ENCODE measurements at regions not wholly inside any gene's neighbourhood (a gene's known extent, or its start where the extent isn't known, plus 50 kb on each side); places are given as distances from the start of the nearest gene placed in this dataset.

DNA sequence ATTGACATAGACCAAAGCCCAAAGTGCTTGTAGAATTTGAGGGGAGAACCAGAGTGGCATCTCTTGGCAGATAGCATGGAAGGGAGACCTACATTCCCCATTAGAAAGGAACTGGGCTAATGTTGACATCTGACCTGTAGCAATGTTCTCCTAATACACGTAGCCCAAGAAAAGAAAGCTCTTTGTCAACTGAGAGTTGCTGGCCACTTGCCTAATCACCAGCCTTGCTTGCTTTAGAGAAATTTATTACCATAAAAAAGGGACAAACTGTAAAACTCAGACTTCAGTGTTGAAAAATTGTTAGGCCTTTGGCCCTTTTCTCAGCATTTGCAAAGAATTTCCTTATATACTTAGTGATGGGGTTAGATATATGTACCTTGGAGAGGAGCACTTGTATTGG lies 777.5 kb downstream of the MAFB start:
- no peak for DNase-seq (ENCODE audit: low read depth)

- no peak for DNase-seq (ENCODE audit: low read depth)
These were observed 778.5 kb downstream of the MAFB start for GRCh38 chr20:39910536-39910935.

DNA sequence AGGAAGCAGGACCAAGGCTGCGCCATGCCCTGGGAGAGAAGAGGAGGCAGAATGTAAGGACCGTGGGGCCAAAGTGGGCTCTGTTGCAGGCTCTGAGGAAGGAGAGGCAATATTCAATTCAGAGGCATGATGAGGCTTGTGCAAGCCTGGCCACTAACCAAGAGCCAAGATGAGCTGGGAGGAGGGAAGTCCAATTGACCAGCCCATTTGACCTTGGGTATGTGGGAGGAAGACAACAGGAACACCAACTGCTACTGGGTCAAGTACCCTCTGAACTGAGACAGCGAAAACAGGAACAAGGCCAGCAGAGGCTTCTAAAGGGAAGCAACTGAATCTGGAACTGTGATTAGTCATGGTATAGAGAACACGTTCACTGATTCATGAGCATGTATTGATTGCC lies 779.6 kb downstream of the MAFB start:
- DNase-seq (ENCODE audit: low read depth): no peak

DNA sequence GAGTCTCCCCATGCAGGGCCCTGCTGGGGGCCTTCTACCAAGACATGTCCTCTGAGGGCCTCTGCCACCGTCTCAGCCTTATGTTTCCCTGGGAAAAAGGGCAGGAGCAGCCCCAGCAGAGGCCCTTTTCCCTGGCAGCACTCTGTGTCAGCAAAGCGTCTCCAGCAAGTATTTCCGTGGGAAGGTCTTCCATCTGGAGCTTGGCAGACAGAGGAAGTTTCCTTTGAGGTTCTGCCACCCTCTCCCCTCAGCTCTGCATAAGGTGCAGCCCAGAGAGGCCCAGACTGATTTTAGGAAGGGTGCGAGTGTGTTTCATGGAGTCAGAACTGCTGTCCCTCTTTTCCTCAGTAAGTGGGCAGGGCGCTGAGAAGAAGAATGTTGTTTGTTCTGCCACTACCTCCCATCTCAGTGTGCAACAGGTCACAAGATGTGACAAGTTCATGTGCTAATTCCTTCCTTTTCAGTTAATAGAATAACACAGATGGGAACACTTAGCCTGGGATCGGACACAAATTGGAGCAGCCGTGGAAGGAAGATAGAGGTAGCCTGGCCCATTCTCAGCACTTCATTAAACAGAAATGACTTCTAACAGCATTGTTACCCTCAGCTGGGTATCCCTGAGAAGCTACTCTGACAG lies 784.4 kb downstream of the MAFB start:
- no peak for DNase-seq (ENCODE audit: low read depth)

- DNase-seq (ENCODE audit: low read depth): no peak
These were observed 785.1 kb downstream of the MAFB start for GRCh38 chr20:39903806-39904465.

GRCh38 chr20:39899881-39900280 lies 789.2 kb downstream of the MAFB start:
- DNase-seq (ENCODE audit: low read depth): no peak

- no peak for DNase-seq (ENCODE audit: low read depth)
These were observed 790.6 kb downstream of the MAFB start for GRCh38 chr20:39898467-39898852.

- no peak for DNase-seq (ENCODE audit: low read depth)
These were observed 791.1 kb downstream of the MAFB start for GRCh38 chr20:39897781-39898466.

DNA sequence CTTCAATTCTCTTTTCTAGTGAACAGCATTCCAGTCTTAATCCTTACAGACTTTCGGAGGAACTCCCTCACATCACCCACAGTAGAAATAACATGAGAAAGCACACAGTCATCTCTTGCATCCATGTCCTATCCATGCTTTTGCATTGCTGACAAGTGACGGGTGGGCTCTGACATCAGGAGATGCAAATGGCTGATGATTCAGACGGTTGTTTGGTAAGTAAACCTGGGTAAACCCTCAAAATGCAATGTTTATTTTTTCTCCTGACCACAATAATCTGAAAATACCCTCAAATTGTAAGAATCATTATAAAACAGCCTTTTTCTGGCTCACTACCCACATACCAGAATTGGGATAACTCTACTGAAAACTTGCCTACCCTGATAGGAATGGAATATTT lies 792.0 kb downstream of the MAFB start:
- DNase-seq (ENCODE audit: low read depth): no peak

DNA sequence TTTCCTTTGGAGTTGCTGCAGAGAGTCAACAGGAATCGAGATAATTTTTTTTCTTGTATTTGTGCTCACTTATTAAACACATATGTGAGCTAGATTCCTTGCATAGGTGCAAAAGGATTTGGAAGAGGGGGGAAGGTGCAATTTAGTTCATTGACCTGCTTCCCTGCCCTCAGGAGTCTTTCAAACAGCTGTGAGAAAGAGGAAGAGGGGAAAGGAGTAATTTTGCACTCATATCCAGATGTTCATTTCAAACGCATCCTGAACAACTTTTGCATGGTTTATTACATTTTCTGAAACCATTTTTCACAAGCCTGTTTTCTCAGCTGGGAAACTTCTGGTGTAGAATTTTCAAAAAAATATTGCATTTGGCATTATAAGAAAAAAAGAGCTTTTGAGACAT lies 795.0 kb downstream of the MAFB start:
- DNase-seq (ENCODE audit: low read depth): no peak

GRCh38 chr20:39893003-39893685 lies 795.9 kb downstream of the MAFB start:
- DNase-seq (ENCODE audit: low read depth): no peak

- DNase-seq (ENCODE audit: low read depth): no peak
These were observed 798.3 kb downstream of the MAFB start for GRCh38 chr20:39890697-39891096.

- DNase-seq (ENCODE audit: low read depth): no peak
These were observed 800.7 kb downstream of the MAFB start for GRCh38 chr20:39888310-39888709.

- DNase-seq (ENCODE audit: low read depth): no peak
These were observed 802.3 kb downstream of the MAFB start for GRCh38 chr20:39886650-39887190.

DNA sequence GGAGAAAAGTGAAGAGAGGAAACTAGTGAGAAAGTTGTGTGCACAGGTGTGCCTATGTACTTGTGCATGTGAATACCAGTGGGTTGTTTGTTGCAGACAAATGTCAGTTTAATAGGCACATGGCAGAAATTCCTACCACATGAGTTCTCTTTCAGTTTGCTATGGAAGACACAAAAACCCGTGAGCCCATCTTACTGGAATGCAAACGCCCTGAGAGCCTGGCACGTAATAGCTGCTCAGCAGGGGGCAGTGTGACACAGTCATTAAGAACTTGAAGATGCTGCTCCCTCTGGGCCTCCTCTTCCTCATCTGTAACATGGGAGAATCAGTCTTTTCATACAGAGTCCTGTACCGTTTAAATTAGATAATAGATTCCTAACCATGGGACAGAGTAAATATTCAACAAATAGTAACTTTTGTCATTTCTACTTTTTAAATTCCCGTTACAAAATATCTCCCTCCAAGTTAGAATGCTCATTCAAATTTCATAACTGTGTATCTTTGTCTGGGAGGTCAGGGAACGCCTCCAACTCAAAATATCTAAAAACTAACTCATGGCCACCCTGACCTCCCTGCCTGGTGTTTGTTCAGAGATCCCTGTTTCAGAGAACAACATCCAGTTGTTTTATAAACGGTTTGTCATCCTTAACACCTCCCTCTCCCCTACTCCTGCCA lies 802.9 kb downstream of the MAFB start:
- no peak for DNase-seq (ENCODE audit: low read depth)

GRCh38 chr20:39882806-39883205 lies 806.2 kb downstream of the MAFB start:
- DNase-seq (ENCODE audit: low read depth): no peak

GRCh38 chr20:39880890-39881289 lies 808.1 kb downstream of the MAFB start:
- DNase-seq (ENCODE audit: low read depth): no peak

DNA sequence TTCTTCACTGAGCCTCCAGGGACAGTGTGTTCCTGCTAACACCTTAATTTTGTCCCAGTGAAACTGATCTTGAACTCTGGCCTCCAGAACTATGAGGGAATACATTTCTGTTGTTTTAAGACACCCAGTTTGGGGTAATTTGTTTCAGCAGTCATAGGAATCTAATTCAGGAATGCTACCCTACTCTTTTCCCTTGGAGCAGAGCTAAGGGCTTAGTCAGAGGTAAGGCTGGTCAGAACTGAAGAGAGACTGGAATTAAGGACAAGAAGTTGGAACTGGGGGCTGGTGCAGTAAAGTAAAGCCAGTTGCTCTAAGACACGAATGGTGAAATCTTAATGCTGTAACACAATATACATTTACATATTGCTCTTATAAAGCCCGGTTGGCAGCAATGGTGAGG lies 809.7 kb downstream of the MAFB start:
- no peak for DNase-seq (ENCODE audit: low read depth)

DNA sequence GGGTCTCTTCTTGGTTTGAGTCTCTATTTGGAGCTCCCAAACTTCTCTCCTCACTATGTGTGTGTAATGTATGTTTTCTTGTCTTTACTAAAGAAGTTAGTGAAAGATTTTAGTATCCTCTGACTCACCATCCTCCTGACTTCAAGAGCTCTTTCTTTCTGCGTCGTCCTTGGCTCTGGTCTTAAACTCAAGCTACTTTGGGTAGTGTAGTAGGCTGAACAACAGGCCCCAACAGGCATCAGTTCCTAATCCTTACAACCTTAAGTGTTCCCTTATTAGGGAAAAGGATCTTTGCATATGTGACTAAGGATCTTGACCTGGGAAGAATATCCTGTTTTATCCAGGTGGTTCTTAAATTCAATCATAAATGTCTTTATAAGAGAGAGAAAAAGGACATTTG lies 810.2 kb downstream of the MAFB start:
- DNase-seq (ENCODE audit: low read depth): no peak

GRCh38 chr20:39878320-39878719 lies 810.7 kb downstream of the MAFB start:
- no peak for DNase-seq (ENCODE audit: low read depth)

DNA sequence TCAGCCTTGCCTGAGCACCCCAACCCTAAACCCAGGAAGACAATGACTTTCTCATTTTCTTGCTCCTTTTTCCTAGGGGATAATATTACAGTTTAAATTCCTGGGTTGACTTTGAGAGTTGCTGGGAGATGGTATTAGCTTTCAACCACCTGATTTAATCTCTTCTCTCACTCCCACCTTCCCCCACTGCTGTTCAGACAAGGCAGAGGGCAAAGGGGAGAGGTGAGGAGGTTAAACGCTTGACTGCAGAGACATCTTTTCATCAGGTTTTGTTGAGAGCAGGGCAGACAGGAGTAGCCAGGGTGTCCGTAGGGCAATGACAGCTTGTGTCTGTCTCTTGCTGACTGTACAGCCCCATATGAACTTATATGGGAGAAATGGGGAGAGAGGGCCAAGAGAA lies 811.2 kb downstream of the MAFB start:
- no peak for DNase-seq (ENCODE audit: low read depth)

DNA sequence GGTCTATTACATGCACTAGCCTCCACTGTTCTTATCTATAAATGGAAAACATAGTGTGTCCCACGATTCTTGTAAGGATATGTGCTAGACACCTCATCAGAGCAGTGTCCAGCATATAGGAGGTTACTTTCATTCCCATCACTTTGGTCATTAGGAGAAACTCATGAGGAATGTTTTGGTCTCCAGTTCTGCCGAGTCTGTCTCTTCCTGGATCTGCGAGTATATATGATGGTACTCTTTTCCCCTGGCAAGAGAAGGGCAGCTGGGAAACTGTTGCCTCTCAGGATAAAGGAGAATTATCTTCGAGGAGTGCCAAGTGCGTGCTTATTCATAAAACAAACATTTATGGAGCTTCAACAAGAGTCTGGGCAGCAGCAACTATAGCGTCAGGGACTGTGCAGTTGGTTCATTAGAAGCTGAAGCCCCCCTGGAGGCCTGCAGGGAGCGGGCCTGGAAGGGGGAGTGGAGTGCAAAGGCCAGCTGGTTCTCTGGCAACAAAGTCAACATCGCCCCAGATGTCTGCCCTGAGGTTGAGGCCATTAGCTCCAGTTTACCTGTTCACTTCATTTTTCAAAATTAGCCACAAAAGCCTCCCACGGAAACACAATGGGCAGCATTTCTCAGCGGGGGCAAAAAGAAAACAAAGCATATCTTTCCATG lies 811.9 kb downstream of the MAFB start:
- no peak for DNase-seq (ENCODE audit: low read depth)

Data from CMK (cell line).